Hepatocyte (in vitro differentiated cells): ENCODE measurements at regions not wholly inside any gene's neighbourhood (a gene's known extent, or its start where the extent isn't known, plus 50 kb on each side); places are given as distances from the start of the nearest gene placed in this dataset.

ENCODE experiments used
- DNase-seq: peaks from one replicate; pipeline ENCODE4 v3.0.0-alpha.2; 2016; ENCODE audit warnings: low spot score
- H2AFZ ChIP-seq: fragments of 200-600 bp; sonication (generic); 2 replicates; pipeline ENCODE4 v1.6.0; 2016; ENCODE audit warnings: antibody characterized with exemption, mild to moderate bottlenecking
- H3K27ac ChIP-seq: fragments of 200-600 bp; sonication (generic); 2 replicates; pipeline ENCODE4 v1.5.1; 2016; ENCODE audit warnings: mild to moderate bottlenecking
- H3K27me3 ChIP-seq: fragments of 200-600 bp; sonication (generic); 2 replicates; pipeline ENCODE4 v1.6.1; 2016
- H3K36me3 ChIP-seq: fragments of 200-600 bp; sonication (generic); replicated peaks from 2 replicates; pipeline ENCODE4 v1.5.1; 2016; ENCODE audit warnings: low read depth; ENCODE audit not compliant: insufficient read depth
- H3K4me1 ChIP-seq: fragments of 200-600 bp; sonication (generic); 2 replicates; pipeline ENCODE4 v1.5.1; 2016; ENCODE audit warnings: mild to moderate bottlenecking, moderate library complexity; ENCODE audit not compliant: insufficient read depth
- H3K4me2 ChIP-seq: fragments of 200-600 bp; sonication (generic); 2 replicates; pipeline ENCODE4 v1.6.0; 2016
- H3K4me3 ChIP-seq: fragments of 200-600 bp; sonication (generic); 2 replicates; pipeline ENCODE4 v1.5.1; 2016; ENCODE audit warnings: mild to moderate bottlenecking
- H3K79me2 ChIP-seq: fragments of 200-600 bp; sonication (generic); 2 replicates; pipeline ENCODE4 v1.6.0; 2017; ENCODE audit warnings: mild to moderate bottlenecking
- H3K9me2 ChIP-seq: fragments of 200-600 bp; sonication (generic); replicated peaks from 2 replicates; pipeline ENCODE4 v1.6.0; 2017; ENCODE audit warnings: mild to moderate bottlenecking; ENCODE audit not compliant: insufficient read depth
- H3K9me3 ChIP-seq: fragments of 200-600 bp; sonication (generic); 2 replicates; pipeline ENCODE4 v1.5.1; 2016; ENCODE audit warnings: low read depth, mild to moderate bottlenecking
- H4K20me1 ChIP-seq: fragments of 200-600 bp; sonication (generic); 2 replicates; pipeline ENCODE4 v1.6.0; 2016; ENCODE audit warnings: mild to moderate bottlenecking; ENCODE audit not compliant: insufficient read depth, poor library complexity, severe bottlenecking
- CTCF ChIP-seq: fragments of 200-600 bp; sonication (generic); IDR thresholded peaks from 2 replicates; pipeline ENCODE4 v1.5.1; 2016; ENCODE audit warnings: antibody characterized with exemption, mild to moderate bottlenecking; ENCODE audit not compliant: poor library complexity
- EZH2 ChIP-seq: fragments of 200-600 bp; sonication (generic); IDR thresholded peaks from 2 replicates; pipeline ENCODE4 v1.6.1; 2016; ENCODE audit warnings: antibody characterized with exemption, mild to moderate bottlenecking, borderline replicate concordance
- EZH2phosphoT487 ChIP-seq: fragments of 200-600 bp; sonication (generic); IDR thresholded peaks from one replicate; pipeline ENCODE4 v1.6.1; 2018; ENCODE audit warnings: antibody characterized with exemption, mild to moderate bottlenecking, low read depth, moderate library complexity; ENCODE audit not compliant: unreplicated experiment, severe bottlenecking
- WGBS: methylation state at CpG from one replicate; pipeline ENCODE4 v1.1.6; 2016; ENCODE audit warnings: low lambda C conversion rate; ENCODE audit errors: missing lambda C conversion rate; 5-methylcytosine and 5-hydroxymethylcytosine counted together

GRCh38 chrX:113558576-113558975 is 717.9 kb upstream of the AMOT start:
- Histone ChIP-seq H3K4me1 (no peaks in the 10 kb centered on the region), H4K20me1 (no peaks in the 10 kb centered on the region), H3K9me2 (no peaks in the 10 kb centered on the region), H3K79me2 (no peaks in the 10 kb centered on the region), H3K27ac (no peak overlapping the region), H3K4me2 (no peak overlapping the region), H3K36me3 (no peaks in the 10 kb centered on the region), H3K4me3 (no peak overlapping the region), H3K9me3 (no peaks in the 10 kb centered on the region), H2AFZ (no peak overlapping the region), H3K27me3 (no peaks in the 10 kb centered on the region)
- DNase-seq: no peak
- WGBS: 93% methylated on average over 1 of the region's 1 CpG
- TF ChIP-seq EZH2phosphoT487 (no peak), EZH2 (no peak), CTCF (no peak)

DNA sequence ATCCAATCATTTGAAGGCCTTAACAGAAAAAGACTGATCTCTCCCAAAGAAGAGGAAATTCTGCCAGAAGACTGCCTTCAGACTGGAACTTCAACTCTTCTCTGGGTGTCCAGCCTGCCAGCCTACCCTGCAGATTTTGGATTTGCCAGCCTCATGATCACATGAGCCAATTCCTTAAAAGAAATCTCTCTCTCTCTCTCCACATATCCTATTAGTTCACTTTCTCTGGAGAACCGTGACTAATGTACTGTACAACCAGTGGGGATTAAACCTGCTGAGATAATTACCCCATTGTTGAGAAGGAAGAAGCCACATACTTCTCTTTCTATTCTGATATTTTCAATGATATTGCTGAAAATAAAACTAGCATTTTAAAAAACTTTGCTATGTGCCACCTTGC is 711.3 kb upstream of the AMOT start:
- Histone ChIP-seq H3K4me2 (no peak overlapping the region), H4K20me1 (no peaks in the 10 kb centered on the region), H3K79me2 (no peaks in the 10 kb centered on the region), H3K9me3 (no peaks in the 10 kb centered on the region), H3K27me3 (no peaks in the 10 kb centered on the region), H3K4me3 (no peak overlapping the region), H3K4me1 (no peaks in the 10 kb centered on the region), H3K36me3 (no peaks in the 10 kb centered on the region), H3K27ac (no peak overlapping the region), H3K9me2 (no peaks in the 10 kb centered on the region), H2AFZ (no peak overlapping the region)
- DNase-seq: no peak
- 85% methylated on average over 1 of the region's 1 CpG for WGBS
- TF ChIP-seq EZH2phosphoT487 (no peak), EZH2 (no peak), CTCF (no peak)

DNA sequence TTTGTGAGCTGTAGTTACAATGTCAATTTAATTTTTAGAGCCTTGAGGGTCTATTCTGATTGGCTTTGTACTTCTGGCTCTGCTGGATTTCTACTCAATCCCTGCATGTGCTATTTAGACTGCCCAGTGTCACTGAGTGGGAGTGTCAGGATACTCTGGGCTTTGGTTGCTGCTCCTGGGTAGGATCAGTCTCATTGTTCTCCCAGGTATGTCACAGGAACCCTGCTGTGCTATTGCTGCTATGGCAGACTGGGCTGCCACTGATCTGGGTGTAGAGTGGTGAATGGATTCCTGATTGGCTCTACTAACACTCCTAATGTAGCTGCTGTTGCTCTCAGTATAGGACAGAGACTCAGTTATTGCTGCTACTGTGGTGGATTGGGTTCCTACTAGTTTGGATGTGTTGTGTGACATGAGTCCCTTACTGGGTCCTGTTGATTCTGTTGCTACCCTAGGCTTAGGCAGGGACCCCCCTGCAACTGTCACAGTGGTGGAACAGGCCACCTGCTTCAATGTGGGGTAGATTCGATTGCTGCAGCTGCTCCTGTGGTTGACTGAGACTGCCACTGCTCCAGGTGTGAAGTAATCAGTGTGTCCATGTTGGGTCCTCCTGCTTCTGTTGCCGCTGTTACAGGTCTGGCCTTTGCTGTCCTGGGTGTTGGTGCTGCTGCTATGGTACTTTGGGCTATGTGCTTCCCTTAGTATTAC is 707.8 kb upstream of the AMOT start:
- Histone ChIP-seq H3K4me1 (no peaks in the 10 kb centered on the region), H3K9me3 (no peaks in the 10 kb centered on the region), H3K4me3 (no peak overlapping the region), H3K9me2 (no peaks in the 10 kb centered on the region), H3K36me3 (no peaks in the 10 kb centered on the region), H4K20me1 (no peaks in the 10 kb centered on the region), H2AFZ (no peak overlapping the region), H3K27me3 (no peaks in the 10 kb centered on the region), H3K79me2 (no peaks in the 10 kb centered on the region), H3K27ac (no peak overlapping the region), H3K4me2 (no peak overlapping the region)
- TF ChIP-seq EZH2: no peak
- no peak for TF ChIP-seq EZH2phosphoT487
- TF ChIP-seq CTCF: no peak
- DNase-seq: no peak
- 95% methylated on average over 2 of the region's 2 CpGs for WGBS

DNA sequence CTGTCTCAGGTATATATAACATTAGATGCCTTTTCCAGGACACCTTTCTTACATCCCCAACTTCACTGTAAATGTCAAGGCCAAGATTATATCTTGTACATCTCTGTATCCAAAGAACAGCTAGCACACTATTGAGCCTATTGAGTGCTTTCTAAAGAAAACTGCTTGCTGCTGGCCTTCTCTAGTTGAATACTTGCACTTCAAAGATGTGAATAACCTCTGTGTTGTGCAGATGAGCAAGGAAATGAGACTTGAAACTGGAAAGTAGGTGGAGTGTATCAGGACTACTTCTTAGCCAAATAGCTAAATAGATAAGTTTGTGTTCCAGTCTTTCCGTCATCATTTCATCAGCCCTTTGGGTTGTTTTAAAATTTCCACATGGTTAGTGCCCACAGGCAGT is 704.4 kb upstream of the AMOT start:
- H4K20me1 ChIP-seq: no peaks in the 10 kb centered on the region
- no peak for DNase-seq
- H3K4me3 ChIP-seq: no peak overlapping the region
- H3K9me2 ChIP-seq: no peaks in the 10 kb centered on the region
- H3K4me2 ChIP-seq: no peak overlapping the region
- no peaks in the 10 kb centered on the region for H3K79me2 ChIP-seq
- no peaks in the 10 kb centered on the region for H3K9me3 ChIP-seq
- H3K4me1 ChIP-seq: no peaks in the 10 kb centered on the region
- 67% methylated on average over 1 of the region's 1 CpG for WGBS
- no peak overlapping the region for H3K27ac ChIP-seq
- H3K27me3 ChIP-seq: no peaks in the 10 kb centered on the region
- H2AFZ ChIP-seq: no peak overlapping the region
- TF ChIP-seq CTCF (no peak), EZH2phosphoT487 (no peak), EZH2 (no peak)
- no peaks in the 10 kb centered on the region for H3K36me3 ChIP-seq
